ENCODE measurements at regions not wholly inside any gene's neighbourhood (a gene's known extent, or its start where the extent isn't known, plus 50 kb on each side); places are given as distances from the start of the nearest gene placed in this dataset.

GRCh38 chr18:73313476-73313875 lies 445.7 kb upstream of the NETO1 start:
- H3K36me3 ChIP-seq, result no peaks in the 10 kb centered on the region
- no peak overlapping the region for H3K4me3 ChIP-seq
- TF ChIP-seq CTCF (IDR thresholded peaks at IDR 0.05), result no peak
- TF ChIP-seq POLR2AphosphoS5 (IDR thresholded peaks at IDR 0.05), result no peak
- no peak for TF ChIP-seq POLR2A (IDR thresholded peaks at IDR 0.05; ENCODE audit: low read depth)
- no peak for TF ChIP-seq EP300 (IDR thresholded peaks at IDR 0.05)
- H3K4me1 ChIP-seq, result no peaks in the 10 kb centered on the region
- no peaks in the 10 kb centered on the region for H3K9me3 ChIP-seq
- no peaks in the 10 kb centered on the region for H3K27me3 ChIP-seq
- H3K27ac ChIP-seq (replicated peaks in 1 of 4), result no peak overlapping the region
- no peak for DNase-seq (ENCODE audit: extremely low spot score)
- intact Hi-C loops (cut with DNase I), result no loop called here

GRCh38 chr18:73296686-73297085 lies 428.9 kb upstream of the NETO1 start:
- DNase-seq (ENCODE audit: extremely low spot score), result no peak

GRCh38 chr18:73292156-73292555 lies 424.4 kb upstream of the NETO1 start:
- Histone ChIP-seq H3K4me3 (no peak overlapping the region), H3K4me1 (no peaks in the 10 kb centered on the region), H3K27me3 (no peaks in the 10 kb centered on the region), H3K27ac (replicated peaks in 1 of 4) (no peak overlapping the region), H3K36me3 (no peaks in the 10 kb centered on the region), H3K9me3 (no peaks in the 10 kb centered on the region)
- no peak for DNase-seq (ENCODE audit: extremely low spot score)
- intact Hi-C loops (cut with DNase I), result no loop called here
- WGBS, result 68% methylated on average over 4 of the region's 4 CpGs
- TF ChIP-seq EP300 (IDR thresholded peaks at IDR 0.05) (no peak), POLR2A (IDR thresholded peaks at IDR 0.05; ENCODE audit: low read depth) (no peak), CTCF (IDR thresholded peaks at IDR 0.05) (no peak), POLR2AphosphoS5 (IDR thresholded peaks at IDR 0.05) (no peak)

More at GRCh38 chr18:73296686-73297085, 428.9 kb upstream of the NETO1 start:
- 71% methylated on average over 2 of the region's 2 CpGs for WGBS
- Histone ChIP-seq H3K4me1 (no peaks in the 10 kb centered on the region), H3K9me3 (no peaks in the 10 kb centered on the region), H3K27ac (replicated peaks in 1 of 4) (no peak overlapping the region), H3K27me3 (no peaks in the 10 kb centered on the region), H3K36me3 (no peaks in the 10 kb centered on the region), H3K4me3 (no peak overlapping the region)
- intact Hi-C loops (cut with DNase I), result no loop called here
- TF ChIP-seq EP300 (IDR thresholded peaks at IDR 0.05) (no peak), POLR2A (IDR thresholded peaks at IDR 0.05; ENCODE audit: low read depth) (no peak), POLR2AphosphoS5 (IDR thresholded peaks at IDR 0.05) (no peak), CTCF (IDR thresholded peaks at IDR 0.05) (no peak)

GRCh38 chr18:73288813-73289212 lies 421.0 kb upstream of the NETO1 start:
- intact Hi-C loops (cut with DNase I), result no loop called here
- 89% methylated on average over 3 of the region's 3 CpGs for WGBS

More at GRCh38 chr18:73288813-73289212, 421.0 kb upstream of the NETO1 start:
- H3K27me3 ChIP-seq, result no peaks in the 10 kb centered on the region
- no peaks in the 10 kb centered on the region for H3K36me3 ChIP-seq
- H3K9me3 ChIP-seq, result no peaks in the 10 kb centered on the region
- TF ChIP-seq POLR2AphosphoS5 (IDR thresholded peaks at IDR 0.05) (no peak), POLR2A (IDR thresholded peaks at IDR 0.05; ENCODE audit: low read depth) (no peak), EP300 (IDR thresholded peaks at IDR 0.05) (no peak), CTCF (IDR thresholded peaks at IDR 0.05) (no peak)
- no peaks in the 10 kb centered on the region for H3K4me1 ChIP-seq
- DNase-seq (ENCODE audit: extremely low spot score), result no peak
- H3K27ac ChIP-seq (replicated peaks in 1 of 4), result no peak overlapping the region
- no peak overlapping the region for H3K4me3 ChIP-seq
